CD4-positive, alpha-beta T cell treated with Interleukin-2 at 100 ng/mL for 4 hours (primary cell): ENCODE measurements at regions not wholly inside any gene's neighbourhood (a gene's known extent, or its start where the extent isn't known, plus 50 kb on each side); places are given as distances from the start of the nearest gene placed in this dataset.
"Not testable (repeated sequence)": the region's sequence is repeated elsewhere in the genome, so short reads cannot be mapped to it uniquely, and the experiment has no call there.

Source experiments
- DNase-seq: peaks from one replicate; pipeline ENCODE4 v3.0.0-alpha.2; 2020; ENCODE audit warnings: low spot score

DNA sequence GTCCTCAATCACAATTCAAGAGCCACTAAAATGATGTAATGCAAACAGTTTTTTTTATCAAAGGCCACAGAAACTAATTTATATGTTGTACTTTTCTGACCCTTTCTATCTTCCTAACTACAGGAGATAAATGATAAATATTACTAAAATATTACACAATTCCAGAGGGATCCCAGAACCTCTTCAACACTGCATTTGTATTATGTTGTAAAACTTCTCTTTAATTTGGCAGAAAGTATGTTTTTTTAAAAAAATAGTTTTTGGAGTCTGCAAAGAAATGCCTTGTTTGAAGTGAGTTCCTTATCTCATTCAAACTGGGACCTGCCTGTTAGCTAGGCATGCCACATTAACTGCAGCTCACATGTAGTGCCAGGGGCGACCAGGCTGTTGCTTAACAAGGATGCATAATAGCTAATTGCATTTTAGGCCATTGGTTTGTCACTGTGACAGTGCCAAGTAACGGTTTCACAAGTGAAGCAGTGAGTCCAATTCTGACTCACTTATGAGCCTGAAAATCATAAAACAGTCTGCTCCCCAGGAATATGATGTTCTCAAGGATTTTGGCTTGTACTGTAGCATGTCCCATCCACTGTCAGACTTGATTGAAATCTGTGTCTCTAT lies 266.9 kb downstream of the KTN1 start:
- DNase-seq, result no peak

DNA sequence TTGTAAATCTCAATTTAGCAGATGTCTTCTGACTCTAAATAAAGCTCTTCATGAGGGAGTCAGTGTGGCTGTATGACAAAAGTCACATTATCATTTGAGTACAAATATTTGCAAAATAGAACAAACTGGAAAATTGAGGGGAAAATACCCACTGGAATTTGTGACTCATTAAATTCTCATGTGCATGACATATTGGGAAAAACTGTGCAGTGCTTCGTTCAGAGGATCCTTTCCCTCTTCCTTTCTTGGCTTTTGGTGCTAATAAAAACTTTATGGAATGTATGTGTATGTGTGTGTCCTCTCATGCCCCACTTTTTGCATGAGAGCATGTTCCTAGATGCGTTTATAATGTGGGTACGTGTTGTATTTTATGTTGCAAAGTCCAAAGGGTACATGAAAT lies 267.8 kb downstream of the KTN1 start:
- no peak for DNase-seq

DNA sequence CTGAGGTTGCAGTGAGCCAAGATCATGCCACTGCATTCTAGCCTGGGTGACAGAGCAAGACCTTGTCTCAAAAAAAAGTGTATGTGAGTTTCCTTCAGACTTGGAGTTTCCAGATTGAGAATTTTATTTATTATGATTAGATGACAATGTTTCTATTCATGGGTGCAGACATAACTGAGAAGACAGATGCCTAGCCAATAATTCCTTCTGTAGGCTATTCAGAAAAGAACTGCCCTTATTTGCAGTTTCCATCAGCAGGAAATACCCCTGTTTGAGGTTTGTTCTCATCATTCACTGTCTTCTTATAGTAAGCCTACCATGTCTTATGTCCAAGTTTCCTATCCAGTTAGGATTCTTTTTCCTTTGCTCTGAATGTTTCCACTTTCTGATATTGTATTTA lies 269.0 kb downstream of the KTN1 start:
- no peak for DNase-seq

DNA sequence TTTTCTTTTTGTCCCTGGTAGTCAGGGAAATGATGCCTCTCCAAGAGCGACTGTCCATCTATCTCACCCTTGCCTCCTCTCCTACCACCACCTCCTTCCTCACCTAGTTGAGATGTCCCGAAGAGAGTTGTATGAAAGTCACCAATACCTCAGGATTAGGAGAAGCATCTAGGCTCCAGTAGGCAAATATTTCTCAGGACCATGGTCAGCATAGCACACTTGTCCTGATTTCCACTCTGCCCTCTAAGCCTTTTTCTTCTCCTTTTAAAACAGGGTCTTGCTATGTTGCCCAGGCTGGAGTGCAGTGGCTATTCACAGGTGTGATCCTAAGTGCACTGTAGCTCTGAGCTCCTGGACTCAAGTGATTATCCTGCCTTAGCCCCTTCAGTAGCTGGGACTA lies 268.4 kb upstream of the PELI2 start:
- DNase-seq, result no peak

DNA sequence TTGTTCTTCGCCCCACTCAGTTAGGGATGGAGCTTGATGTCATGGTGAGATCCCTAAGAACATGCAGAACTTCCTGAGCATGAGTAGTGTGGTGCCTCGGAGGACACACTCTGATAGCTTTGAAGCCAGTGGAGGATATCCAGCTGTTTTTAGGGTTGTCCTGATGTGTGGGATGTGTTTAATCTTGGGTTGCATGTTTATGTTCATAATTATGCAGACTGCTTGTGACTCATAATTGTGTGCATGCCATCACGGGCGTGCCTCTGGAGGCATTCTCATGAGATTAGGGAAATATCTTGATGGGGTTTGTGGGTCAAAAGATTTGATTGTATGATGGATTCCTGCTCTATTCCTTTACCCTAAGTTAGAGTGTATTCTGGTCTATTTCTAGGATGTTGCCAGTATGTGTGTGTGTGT lies 267.4 kb upstream of the PELI2 start:
- DNase-seq, result no peak

DNA sequence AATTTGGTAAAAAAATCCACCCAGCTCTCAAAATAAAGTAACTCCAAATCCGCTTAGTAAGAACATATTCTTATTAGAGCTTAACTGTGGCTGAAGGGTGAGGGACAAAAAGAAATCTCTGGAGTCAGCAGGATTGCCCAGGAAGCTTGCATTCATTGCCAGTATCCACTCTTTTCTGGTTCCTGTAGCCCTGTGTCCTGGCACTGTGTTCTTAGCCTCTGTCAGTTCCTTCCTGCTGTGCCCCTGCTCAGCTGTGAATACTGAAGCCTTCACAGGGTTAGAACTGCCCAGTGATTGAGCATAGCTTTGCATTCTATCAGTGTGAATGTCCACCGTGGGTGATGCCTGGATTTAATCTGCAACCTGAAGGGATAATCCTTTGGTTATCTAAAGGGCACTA lies 266.9 kb upstream of the PELI2 start:
- DNase-seq, result no peak

DNA sequence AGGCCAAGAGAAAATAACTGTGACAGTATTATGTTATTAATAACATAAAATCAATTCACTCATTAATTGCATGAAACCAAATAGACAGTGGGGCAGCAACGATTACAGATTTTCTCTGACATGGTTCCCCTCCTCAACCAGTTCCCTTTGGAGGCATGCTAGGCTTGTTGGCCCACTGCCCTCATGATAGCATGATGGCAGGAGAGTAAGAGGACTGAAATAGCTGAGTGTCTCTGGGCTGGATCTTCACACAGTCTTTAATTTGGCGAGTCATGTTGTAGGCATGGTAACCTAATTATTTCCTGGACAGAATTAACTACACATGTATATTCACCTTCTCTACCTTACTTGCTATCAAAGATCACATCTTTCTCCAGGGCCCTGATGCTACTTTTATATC lies 266.2 kb upstream of the PELI2 start:
- DNase-seq, result no peak

DNA sequence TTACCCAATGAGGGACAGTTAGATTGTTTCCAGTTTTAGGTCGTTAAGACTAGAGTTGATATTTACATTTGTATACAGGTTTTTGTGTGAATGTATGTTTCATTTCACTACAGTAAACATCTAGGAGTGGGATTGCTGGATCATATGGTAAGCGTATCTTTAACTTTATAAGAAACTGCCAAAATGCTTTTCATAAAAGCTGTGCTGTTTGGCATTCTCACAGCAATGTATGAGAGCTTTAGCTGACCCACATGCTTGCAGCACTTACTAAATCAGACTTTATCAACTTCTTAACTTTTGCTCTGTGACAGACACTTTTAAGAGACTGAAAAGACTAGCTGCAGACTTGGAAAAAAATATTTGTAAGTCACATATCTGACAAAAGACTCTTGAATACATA lies 262.5 kb upstream of the PELI2 start:
- no peak for DNase-seq

DNA sequence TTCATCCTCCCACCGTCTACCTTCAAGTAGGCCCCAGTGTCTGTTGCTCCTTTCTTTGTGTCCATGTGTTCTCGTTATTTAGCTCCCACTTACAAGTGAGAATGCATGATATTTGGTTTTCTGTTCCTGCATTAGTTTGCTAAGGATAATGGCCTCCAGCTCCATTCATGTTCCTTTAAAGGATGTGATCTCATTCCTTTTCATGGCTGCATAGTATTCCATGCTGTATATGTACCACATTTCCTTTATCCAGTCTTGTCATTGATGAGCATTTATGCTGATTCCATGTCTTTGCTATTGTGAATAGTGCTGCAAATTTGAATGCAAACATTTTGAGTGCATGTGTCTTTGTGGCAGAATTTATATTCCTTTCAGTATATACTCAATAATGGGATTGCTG lies 259.6 kb upstream of the PELI2 start:
- no peak for DNase-seq

DNA sequence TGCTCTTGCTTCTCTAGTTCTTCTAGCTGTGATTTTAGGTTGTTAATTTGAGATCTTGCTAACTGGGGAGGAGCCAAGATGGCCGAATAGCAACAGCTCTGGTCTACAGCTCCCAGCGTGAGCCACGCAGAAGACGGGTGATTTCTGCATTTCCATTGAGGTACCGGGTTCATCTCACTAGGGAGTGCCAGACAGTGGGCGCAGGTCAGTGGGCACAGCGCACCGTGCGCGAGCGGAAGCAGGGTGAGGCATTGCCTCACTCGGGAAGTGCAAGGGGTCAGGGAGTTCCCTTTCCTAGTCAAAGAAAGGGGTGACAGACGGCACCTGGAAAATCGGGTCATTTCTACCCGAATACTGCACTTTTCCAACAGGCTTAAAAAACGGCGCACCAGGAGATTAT lies 256.6 kb upstream of the PELI2 start:
- DNase-seq, result not testable (repeated sequence)

DNA sequence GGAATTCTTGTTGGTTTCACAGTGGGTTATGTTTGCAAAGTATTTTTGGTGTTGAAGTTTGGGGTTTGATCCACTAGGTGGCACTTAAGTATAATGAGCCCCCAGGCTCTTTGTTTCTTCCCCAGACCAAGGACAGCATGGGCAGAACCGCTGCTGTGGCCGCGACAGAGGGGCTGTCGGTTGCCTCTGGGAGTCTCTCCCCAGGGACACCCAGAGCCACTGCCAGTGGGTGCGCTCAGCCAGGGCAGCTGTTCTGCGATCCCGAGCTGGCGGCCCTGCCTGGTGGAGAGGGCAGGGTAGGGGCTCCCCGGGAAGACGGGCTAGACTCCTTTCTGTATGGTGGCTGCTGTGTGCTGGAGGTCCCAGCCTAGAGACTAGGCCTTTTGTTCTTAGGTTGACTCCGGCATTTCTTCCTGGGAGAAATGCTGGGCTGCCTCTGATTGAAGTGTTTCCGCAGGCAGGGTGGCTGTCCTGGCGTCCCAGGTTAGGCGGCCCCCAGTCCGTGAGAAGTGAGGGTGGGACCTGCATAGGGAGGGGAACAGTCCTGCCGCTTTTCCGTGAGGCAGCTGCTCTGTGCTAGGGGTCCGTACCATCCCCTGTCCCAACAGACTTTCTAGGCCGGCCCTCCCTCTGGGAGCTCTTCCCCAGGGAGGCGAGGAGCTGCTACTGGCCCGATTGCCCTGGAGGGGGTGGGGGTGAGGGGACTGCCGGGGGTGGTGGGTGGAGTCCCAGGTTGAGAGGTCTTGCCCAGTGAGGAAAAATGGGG lies 253.1 kb upstream of the PELI2 start:
- no peak for DNase-seq

DNA sequence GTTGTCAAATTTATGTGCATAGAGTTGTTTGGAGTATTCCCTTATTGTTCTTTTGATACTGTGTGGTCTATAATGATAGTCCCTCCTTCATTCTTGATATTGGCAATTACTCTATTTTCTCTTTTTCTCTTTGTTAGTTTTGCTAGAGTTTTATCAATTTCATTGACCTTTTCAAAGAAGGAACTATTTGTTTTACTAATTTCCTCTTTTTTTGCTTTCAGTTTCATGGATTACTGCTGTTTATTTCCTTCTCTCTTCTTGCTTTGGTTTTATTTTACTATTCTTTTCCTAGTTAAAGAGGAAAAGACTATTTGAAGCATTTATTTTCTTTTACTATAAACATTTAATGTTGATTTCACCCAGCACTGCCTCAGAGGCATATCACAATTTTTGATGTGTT lies 250.9 kb upstream of the PELI2 start:
- no peak for DNase-seq

DNA sequence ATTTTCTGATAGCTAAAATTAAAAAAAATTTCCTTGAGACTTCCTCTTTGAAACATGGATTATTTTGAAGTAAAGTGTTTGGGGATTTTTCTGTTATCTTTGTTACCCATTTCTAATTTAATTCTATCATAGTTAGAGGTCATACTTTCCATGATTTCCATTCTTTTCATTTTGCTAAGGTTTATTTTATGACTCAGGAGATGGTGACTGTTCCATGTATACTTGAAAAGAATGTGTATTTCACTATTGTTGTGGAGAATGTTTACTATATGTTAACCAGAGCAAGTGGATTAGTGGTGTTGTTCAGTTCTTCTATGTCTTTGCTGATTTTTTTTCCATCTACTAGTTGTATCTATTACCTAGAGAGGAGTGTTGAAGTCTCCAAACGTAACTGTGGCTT lies 250.5 kb upstream of the PELI2 start:
- no peak for DNase-seq

DNA sequence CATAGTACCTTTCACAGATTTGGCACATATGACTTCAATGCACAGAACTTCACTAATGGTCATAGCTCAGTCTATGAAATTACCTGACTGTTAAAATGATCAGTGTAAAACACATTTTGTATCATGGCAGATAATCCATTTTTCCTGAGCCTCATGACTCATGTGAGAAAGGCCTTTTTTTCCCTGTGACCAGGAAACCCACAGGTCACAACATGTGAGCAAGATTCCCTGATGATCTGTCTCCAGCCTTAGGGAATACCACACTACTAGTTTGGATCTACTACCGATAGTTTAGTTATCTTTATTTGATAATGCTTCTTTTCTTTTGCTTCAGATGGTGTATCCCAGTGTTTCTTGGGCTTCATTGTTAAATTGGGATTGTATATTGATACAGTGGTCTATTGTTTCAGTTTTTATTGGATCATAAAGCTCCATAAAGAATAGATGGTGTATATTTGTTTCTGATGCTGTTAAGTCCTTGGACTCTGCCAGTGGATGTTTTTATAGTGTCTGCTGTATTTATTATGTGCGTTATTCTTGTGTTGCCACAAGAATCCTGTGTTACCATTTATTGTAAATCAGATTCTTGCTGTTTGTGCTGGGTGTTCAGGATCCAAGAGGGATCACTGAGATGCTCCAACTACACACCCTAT lies 248.7 kb upstream of the PELI2 start:
- no peak for DNase-seq

DNA sequence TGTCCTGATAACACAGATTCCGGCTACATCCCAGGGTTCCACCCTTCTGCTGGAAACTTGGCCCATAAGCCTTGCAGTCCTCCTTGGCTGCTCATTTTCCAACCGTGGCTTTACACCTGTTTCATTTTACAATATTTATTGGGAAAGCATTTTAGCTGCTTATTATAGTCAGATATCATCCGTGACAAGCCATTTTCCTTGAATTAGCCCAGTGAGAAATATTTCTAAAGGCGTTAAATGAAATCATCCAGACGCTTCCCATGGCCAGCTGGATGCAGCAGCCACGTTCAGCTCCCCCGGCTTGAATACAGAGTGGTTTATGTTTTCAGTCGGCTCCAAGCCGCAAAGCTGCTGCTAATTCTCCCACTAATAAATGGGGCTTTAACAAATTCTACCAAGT lies 245.0 kb upstream of the PELI2 start:
- DNase-seq, result no peak

DNA sequence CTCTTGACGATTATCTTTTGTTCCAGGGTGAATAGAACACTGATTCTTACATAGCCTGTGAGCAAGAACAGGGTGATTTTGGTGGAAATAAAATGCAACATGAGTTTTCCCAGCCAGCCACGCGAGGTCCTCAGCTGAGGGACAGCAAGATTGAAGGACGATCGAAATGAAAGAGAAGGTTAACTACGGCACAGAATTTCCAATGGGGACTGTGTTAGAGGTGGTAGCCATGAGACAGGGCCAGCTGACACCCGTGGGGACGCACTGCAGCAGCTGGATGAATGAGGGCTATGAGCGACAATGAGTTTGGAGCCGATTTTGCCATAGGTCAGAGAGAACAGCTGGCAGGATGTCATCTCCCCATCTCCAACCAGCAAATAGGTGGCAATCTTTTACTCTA lies 243.4 kb upstream of the PELI2 start:
- DNase-seq, result no peak

DNA sequence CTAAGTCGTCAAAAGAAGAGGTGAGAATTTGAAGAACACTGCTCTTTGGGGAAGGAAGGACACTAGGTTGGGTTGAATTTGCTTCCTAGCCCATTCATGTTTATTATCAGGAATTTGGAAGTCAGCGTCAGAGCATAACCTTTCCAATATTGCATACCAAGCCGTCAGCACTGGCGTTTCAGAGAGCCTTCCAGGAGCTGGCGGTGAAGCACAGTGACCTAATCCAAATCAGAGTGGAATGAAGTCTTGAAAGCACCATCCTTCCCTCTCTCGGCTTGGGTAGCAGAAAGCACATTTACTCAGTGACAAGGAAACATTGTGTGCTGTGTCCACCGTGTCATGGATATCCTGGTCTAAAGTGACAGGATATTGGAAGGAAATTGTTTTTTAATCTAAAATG lies 240.3 kb upstream of the PELI2 start:
- no peak for DNase-seq

DNA sequence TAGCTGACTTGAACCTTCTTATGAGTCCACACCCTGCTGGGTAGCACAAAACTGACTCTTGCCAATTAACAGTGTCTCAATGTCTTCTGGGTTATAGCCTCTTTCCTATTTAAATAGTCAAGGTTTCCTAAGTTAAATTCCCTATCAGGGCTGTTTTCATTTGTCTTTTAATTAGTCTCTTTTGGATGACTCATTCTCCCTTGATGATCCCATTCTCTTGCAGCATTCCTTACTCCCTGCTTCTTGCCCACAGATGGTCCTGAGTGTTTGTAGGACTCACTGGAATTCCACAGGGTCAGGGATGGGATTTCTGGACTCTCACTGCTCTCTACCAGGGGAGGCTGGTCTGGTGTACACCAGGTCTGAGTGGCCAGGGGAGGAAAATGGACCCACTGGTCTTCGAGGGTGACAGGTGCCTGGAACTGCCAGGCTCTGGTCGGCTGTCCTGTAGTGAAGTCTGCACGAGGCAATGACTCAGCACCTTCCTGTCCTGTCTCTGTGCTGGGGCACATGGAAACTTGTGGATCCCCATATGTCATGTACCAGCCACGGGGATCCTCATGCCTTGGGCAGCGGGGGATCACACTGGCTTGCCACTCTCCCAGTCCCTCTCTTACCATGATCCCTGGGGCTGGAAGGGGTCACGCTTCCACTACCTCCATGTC lies 236.5 kb upstream of the PELI2 start:
- no peak for DNase-seq

DNA sequence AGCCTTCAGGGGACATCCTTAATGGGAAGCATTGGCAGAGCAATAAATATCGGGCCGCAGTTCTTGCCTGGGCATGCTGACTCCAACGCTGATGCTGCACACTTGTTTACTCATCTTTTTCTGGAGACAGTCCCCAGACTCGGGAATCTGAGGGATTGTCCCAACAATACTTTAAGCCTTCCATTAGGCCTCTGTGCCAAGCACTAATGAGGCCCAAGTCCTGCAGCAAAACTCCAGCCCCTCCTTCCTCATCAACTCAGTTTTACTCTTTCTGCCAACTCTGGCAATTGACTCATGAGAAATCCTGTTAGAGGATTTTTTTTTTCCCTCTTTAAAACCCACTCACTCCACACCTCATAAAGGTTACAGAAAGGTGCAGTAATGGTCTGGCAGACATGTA lies 233.4 kb upstream of the PELI2 start:
- no peak for DNase-seq

DNA sequence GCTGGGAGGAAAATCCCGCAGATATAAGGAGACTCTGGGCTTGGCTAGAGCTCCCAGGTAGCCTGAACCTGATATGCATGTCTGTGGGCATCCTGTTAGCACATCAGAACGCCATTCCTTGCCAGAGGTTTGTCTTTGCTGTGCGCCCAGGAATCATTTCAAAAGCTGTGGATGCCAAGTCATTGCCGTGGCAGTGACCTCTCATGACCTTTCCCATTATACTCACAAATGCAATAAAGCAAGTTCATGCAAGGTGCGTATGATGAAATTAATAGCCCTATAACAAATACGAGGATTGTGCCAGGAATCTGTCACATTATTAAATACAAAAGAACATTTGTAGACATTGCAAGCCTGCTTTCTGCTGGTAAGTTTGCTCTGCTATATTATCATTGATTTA lies 229.1 kb upstream of the PELI2 start:
- no peak for DNase-seq

DNA sequence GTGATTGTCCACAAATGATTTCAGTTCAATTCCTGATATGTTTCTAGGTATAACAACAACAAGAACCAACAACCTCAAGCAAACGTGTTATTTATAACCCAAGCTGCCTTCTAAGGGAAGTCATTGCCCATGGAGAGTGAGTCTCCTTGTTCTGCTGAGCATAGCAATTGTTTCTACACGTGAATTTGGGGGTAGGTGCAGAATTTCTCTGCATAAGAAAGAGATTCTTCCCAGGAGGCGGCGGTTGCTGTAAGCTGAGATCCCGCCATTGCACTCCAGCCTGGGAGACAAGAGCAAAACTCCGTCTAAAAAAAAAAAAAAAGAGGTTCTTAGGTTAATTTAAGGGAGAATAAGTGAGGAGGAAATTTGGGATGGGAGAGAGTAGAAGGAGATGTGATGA lies 226.5 kb upstream of the PELI2 start:
- no peak for DNase-seq

DNA sequence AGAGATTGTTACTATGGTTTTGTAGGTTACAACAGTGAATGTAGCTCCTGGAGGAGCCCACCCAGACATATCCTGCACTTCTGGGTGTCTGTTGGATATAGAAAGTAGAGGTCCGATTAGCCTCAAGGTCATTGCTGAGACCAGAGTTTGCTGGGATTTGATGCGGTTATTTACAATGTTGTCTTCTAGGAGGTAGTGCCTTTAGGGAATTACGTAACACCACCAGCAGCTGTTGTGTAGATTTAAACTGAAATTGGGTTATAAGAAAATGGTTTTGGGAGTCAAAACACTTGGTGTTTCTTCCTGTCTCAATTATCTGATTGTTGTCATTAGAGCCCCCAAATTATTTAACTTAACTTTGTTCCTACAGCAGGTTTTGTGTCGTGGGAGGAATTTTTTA lies 225.3 kb upstream of the PELI2 start:
- DNase-seq, result no peak

DNA sequence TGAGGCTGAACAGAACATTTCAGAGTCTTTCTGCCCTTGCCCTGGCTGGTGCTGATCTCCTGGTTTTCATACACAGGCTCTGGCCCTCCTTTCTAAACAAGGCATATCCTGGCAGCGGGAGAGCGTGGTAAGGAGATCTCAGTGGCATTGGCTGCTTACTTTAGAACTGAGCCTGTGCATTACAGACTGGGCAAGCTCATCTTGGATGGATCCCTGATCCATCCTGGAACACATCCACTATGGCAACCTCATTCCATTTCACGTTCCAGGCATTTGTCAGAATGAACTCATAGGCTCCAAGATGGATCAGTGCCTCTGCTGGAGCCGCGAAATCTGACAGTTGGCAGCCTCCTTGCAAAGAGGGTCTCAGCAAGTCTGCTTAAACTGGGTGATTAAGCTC lies 224.5 kb upstream of the PELI2 start:
- DNase-seq, result no peak
